HK-2 (cell line): ENCODE measurements at regions not wholly inside any gene's neighbourhood (a gene's known extent, or its start where the extent isn't known, plus 50 kb on each side); places are given as distances from the start of the nearest gene placed in this dataset.
"Not testable (repeated sequence)": the region's sequence is repeated elsewhere in the genome, so short reads cannot be mapped to it uniquely, and the experiment has no call there.

Experiments
- DNase-seq: peaks from one replicate; pipeline ENCODE4 v3.0.0-alpha.2; 2018; ENCODE audit not compliant: unreplicated experiment

- no peak for DNase-seq
These were observed 258.6 kb upstream of the AGTR2 start for GRCh38 chrX:115911967-115912366.

GRCh38 chrX:115912372-115912897 is 258.1 kb upstream of the AGTR2 start:
- no peak for DNase-seq

GRCh38 chrX:115913575-115913974 is 257.0 kb upstream of the AGTR2 start:
- DNase-seq = no peak

- not testable (repeated sequence) for DNase-seq
These were observed 254.9 kb upstream of the AGTR2 start for GRCh38 chrX:115915625-115916024.

- no peak for DNase-seq
These were observed 241.1 kb upstream of the AGTR2 start for GRCh38 chrX:115929480-115929879.

- DNase-seq = no peak
These were observed 234.5 kb upstream of the AGTR2 start for GRCh38 chrX:115936008-115936407.

- DNase-seq = no peak
These were observed 231.5 kb upstream of the AGTR2 start for GRCh38 chrX:115939070-115939469.

GRCh38 chrX:115939636-115940160 is 230.8 kb upstream of the AGTR2 start:
- DNase-seq = no peak

GRCh38 chrX:115940348-115940747 is 230.2 kb upstream of the AGTR2 start:
- DNase-seq = no peak

GRCh38 chrX:115940888-115941332 is 229.6 kb upstream of the AGTR2 start:
- peak; percentile 40 for DNase-seq

- no peak for DNase-seq
These were observed 229.2 kb upstream of the AGTR2 start for GRCh38 chrX:115941388-115941787.

GRCh38 chrX:115946059-115946458 is 224.5 kb upstream of the AGTR2 start:
- DNase-seq = no peak

- no peak for DNase-seq
These were observed 222.3 kb upstream of the AGTR2 start for GRCh38 chrX:115948018-115948923.

GRCh38 chrX:115949900-115950822 is 220.4 kb upstream of the AGTR2 start:
- DNase-seq = no peak

- DNase-seq = no peak
These were observed 218.0 kb upstream of the AGTR2 start for GRCh38 chrX:115952417-115953092.

- DNase-seq = no peak
These were observed 212.6 kb upstream of the AGTR2 start for GRCh38 chrX:115957862-115958490.

- DNase-seq = no peak
These were observed 211.7 kb upstream of the AGTR2 start for GRCh38 chrX:115958687-115959359.

- no peak for DNase-seq
These were observed 210.0 kb upstream of the AGTR2 start for GRCh38 chrX:115960440-115961084.

- DNase-seq = no peak
These were observed 203.6 kb upstream of the AGTR2 start for GRCh38 chrX:115966920-115967319.
